Omental fat pad (tissue), 3 donors: ENCODE measurements at regions not wholly inside any gene's neighbourhood (a gene's known extent, or its start where the extent isn't known, plus 50 kb on each side); places are given as distances from the start of the nearest gene placed in this dataset.
"Not testable (repeated sequence)": the region's sequence is repeated elsewhere in the genome, so short reads cannot be mapped to it uniquely, and the experiment has no call there.

ENCODE experiments used
- ATAC-seq: fragments of 150-250 bp; one replicate; pipeline ENCODE4 v1.9.1; 2016; ENCODE audit warnings: mild to moderate bottlenecking, moderate library complexity; ENCODE audit not compliant: low FRiP score
- DNase-seq: peaks from one replicate; pipeline ENCODE4 v3.0.0-alpha.2; 2019; ENCODE audit warnings: low spot score
- TF ChIP-seq, protein P1 (sequence below), 3 donors: fragments of 450-650 bp; IDR thresholded peaks; one replicate each; pipeline ENCODE4 v1.5.1; 2016 to 2017; ENCODE audit warnings: antibody characterized with exemption in 3 of 3, mild to moderate bottlenecking in 3 of 3, moderate library complexity in 2 of 3

DNA sequence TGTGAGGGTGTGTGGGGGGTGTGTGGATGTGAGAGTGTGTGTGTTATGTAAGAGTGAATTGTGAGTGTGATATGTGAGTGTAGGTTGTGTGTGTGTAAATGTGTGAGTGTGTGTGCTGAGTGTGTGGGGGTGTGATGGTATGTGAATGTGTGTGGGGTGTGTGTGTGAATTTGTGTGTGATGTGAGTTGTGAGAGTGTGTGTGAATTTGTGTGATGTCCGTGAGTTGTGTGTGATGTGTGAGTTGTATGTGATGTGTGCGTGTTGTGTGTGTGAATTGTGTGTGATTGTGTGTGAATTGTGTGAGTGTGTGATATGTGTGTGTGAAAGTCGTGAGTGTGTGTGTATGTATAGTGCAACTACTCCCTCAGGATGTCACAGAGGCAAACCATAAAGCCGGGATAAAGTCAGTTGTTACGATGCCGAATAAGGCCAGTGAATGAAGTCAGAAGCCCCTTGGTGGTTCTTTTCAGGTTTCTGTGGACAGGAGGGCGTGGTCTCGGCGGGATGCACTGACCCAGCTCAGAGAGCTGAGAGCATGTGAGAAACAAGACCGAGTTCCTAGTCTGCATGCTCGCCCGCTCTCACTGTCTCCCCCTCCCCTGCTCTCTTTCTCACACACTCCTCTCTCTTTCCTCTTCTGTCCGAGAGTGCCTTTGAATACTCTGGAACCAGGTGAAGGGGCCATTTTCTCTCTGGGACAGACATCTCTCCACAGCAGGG lies 71.8 kb upstream of the MAX start:
- ATAC-seq (no peak), DNase-seq (no peak)
- TF ChIP-seq, protein P1, sequence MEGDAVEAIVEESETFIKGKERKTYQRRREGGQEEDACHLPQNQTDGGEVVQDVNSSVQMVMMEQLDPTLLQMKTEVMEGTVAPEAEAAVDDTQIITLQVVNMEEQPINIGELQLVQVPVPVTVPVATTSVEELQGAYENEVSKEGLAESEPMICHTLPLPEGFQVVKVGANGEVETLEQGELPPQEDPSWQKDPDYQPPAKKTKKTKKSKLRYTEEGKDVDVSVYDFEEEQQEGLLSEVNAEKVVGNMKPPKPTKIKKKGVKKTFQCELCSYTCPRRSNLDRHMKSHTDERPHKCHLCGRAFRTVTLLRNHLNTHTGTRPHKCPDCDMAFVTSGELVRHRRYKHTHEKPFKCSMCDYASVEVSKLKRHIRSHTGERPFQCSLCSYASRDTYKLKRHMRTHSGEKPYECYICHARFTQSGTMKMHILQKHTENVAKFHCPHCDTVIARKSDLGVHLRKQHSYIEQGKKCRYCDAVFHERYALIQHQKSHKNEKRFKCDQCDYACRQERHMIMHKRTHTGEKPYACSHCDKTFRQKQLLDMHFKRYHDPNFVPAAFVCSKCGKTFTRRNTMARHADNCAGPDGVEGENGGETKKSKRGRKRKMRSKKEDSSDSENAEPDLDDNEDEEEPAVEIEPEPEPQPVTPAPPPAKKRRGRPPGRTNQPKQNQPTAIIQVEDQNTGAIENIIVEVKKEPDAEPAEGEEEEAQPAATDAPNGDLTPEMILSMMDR (IDR thresholded peaks at IDR 0.05), result no peak

DNA sequence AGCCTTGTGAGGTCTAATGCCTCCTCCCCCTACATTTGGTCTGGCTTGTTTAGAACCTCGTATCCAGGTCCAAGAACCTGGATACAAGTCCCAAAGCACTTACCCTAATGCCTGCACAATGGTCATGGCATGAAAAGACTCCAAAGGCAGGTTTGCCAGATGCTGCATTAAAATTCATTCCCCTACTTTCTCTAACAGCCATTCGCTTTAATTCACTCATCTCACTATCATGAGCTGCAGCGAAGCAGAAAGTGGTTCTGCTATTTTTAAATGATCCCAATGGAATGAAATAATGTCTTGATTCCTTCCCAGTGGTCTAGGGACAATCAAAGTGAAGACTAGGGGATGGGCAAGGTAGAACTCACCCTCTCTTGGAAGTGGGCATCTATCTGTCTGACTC lies 72.5 kb upstream of the MAX start:
- no peak for DNase-seq
- TF ChIP-seq, protein P1 (IDR thresholded peaks at IDR 0.05), result no peak
- ATAC-seq, result no peak

DNA sequence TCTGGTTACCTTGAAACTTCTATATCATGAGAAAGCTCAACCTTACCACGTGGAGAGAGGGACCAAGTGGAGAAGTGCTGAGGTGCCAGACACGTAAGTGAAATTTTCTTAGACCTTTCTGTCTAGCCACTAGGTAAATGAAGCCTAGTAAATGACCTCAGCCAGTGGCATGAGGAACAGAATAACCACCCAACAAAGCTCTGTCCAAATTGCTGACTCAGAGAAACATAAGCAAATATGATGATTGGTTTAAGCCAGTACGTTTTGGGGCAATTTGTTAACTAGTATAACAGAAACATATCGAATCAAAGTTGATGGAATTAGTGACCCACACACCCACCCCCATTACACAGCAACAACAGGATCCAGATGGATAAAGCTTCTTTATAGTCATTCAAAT lies 75.2 kb upstream of the MAX start:
- TF ChIP-seq, protein P1 (IDR thresholded peaks at IDR 0.05), result no peak
- DNase-seq, result no peak
- ATAC-seq, result no peak

DNA sequence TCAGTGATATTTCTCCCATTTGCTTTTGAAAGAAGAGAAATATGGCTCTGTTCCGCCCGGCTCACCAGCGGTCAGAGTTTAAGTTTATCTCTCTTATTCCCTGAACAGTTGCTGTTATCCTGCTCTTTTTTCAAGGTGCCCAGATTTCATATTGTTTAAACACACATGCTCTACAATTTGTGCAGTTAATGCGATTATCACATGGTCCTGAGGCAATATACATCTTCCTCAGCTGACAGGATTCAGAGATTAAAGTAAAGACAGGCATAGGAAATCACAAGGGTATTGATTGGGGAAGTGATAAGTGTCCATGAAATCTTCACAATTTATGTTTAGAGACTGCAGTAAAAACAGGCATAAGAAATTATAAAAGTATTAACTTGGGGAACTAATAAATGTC lies 76.9 kb upstream of the MAX start:
- DNase-seq, result not testable (repeated sequence)

DNA sequence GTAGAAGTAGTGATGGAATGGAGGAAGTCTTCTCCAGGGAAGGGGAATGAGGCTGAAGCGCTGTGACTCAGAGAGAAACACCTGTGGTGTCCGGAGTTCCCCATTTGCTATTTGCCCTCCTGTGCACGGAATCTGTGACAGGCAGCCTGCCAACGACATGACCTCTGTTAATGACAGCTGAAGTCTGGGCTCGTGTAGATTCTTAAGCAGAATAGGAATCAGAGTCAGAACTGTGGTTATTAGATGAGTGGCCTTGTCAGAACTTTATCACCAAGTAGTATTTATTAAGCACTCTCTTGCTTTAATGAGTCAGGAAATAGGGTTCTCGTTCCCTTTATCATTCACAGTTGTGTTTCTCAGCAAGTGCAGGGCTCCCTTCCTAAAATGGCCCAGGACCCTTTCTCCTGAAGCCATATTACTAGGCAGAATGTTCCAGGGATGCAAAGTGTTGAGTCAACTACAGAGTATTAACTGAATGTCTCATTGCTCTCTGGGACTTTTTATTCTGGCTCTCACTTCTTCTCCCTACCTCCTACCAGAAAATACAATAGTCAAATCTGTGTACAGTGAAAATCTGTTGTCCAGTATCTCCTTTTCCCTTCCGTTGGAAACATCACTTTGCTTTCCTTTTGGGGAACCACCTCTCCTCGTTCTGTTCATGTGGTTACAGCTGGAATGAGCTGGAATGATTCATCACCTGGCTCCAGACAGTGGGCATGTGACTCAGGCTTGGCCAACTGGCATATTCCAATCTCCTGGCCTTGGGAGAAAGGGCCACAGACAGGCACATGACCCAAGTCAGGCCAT lies 77.8 kb upstream of the MAX start:
- DNase-seq (no peak), ATAC-seq (peak; percentile 81)
- TF ChIP-seq, protein P1 (IDR thresholded peaks at IDR 0.05), result no peak

More for the DNA sequence above, 76.9 kb upstream of the MAX start:
- not testable (repeated sequence) for ATAC-seq

DNA sequence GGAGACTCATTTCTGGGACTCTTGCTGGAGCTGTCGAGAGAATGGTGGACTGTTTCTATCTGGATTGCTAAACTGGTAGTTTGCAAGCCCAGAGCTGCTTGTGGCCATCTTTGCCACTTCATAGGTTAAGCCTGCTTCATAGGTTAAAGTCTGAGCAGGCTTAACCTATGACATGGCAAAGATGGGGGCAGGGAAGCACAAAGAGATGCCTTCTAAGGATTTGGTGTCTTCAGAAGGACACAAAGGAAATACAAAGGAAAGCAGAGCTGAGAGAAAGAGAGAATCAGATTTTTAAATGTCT lies 78.4 kb upstream of the MAX start:
- TF ChIP-seq, protein P1 (IDR thresholded peaks at IDR 0.05), result no peak
- ATAC-seq (no peak), DNase-seq (no peak)

DNA sequence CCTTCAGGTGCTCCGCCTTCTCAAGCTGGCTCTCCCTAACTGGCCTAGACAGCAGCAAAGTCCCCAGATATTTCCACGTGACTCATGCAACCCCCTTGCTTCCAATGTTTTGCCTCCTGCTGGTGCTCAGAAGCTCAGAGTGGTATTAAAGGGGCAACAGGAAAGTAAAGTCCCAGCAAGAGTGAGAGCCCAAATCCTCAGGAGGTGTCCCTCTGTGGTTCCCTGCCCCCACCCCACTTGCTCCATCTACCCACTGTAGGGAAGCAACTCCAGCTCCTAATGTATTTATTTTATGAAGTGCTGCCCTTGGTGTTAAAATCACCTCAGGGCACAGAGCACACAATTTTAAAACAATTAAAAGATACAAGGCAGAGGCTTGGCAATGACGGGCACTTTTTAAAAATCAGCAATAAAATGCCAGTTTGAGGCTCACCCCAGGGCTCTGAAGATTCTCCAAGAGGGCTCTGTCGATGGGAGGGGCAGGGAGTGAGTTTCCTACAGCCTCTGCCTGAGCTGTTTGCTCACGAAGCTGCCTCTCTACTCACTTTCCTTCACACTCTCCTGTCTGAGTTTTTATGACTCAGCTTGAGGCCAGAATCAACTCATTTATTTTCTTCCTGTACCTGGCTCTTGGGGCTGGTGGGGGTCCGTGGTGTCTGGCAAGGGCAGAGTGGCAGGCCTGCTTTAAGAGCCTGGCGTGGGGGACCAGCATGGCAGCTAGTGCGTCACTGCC lies 81.9 kb upstream of the MAX start:
- DNase-seq (no peak), ATAC-seq (no peak)
- TF ChIP-seq, protein P1 (IDR thresholded peaks at IDR 0.05), result no peak
